ENCODE measurements at regions not wholly inside any gene's neighbourhood (a gene's known extent, or its start where the extent isn't known, plus 50 kb on each side); places are given as distances from the start of the nearest gene placed in this dataset.

DNA sequence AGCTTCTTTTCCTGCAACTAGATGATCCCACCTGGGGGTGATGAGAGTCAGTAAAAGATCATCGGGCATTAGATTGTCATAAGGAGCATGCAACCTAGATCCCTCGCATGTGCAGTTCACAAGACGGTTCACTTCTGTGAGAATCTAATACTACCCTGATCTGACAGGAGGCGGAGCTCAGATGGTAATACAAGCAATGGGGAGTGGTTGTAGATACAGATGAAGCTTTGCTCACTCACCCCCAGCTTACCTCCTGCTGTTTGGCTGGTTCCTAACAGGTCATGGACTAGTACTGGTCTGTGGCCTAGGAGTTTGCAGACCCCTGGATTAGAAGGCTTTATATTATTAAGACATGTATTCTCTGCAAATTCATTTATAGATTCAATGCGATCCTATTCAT, 181.6 kb upstream of the MGMT start:
- DNase-seq (ENCODE audit: extremely low read depth, low read depth), result no peak
- TF ChIP-seq, protein P1, sequence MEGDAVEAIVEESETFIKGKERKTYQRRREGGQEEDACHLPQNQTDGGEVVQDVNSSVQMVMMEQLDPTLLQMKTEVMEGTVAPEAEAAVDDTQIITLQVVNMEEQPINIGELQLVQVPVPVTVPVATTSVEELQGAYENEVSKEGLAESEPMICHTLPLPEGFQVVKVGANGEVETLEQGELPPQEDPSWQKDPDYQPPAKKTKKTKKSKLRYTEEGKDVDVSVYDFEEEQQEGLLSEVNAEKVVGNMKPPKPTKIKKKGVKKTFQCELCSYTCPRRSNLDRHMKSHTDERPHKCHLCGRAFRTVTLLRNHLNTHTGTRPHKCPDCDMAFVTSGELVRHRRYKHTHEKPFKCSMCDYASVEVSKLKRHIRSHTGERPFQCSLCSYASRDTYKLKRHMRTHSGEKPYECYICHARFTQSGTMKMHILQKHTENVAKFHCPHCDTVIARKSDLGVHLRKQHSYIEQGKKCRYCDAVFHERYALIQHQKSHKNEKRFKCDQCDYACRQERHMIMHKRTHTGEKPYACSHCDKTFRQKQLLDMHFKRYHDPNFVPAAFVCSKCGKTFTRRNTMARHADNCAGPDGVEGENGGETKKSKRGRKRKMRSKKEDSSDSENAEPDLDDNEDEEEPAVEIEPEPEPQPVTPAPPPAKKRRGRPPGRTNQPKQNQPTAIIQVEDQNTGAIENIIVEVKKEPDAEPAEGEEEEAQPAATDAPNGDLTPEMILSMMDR (IDR thresholded peaks at IDR 0.05; ENCODE audit: low read depth, low read length), result no peak

DNA sequence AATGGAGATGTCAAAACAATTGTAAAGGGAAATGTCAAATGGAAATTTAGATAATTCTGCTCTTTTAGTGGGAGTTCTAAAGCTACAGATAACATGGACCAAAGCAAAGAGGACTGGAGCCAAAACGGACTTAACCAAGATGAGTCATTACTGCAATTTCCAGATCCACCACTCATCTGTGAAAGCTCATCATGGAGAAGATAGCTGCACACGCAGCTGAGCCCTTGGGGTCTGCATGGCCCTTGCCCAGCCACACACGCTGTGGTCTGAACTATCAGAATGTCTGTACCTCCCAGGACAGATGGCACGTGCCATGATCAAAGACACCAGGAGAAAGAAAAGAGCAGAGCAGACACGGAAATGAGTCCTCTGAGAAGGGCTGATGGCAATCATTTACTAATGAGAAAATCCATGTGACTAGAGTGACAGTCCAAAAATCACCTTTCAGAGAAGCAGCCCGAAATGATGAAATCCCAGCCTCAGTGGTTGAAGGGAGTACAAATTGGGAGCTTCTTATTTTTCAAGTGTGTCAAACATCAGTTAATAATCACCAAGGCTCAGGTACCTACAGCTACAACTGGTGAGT, 177.9 kb upstream of the MGMT start:
- TF ChIP-seq, protein P1 (IDR thresholded peaks at IDR 0.05; ENCODE audit: low read depth, low read length), result no peak
- no peak for DNase-seq (ENCODE audit: extremely low read depth, low read depth)

DNA sequence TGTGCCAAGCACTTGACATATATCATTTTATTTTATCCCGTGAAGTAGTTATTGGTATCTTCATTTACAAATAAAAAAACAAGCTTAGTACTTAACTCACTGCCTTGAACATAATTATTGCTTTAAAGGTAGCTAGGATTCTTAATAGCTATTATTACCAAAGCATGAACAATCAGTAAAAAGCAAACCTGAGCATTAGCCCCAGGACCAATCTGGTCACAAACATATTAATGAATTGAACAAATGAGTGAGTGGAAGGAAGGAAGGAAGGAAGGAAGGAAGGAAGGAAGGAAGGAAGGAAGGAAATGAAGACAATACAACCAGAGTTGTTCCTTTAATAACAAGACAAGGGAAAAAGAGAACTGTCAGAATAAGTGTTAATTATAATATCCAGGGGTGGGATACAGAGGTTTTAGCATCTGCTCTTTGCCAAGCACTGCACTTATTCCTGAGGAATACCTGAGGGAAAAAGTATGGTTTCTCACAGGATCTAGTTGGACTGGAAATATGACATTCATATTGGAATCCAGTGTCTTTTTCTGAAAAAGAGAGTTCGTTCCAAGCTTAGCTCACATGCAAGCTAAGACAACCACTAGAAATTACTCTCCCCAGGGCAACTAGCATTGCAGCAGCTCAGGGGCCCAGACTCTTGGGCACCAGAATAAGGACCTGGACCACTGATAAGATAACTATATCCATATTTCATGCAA, 172.9 kb upstream of the MGMT start:
- TF ChIP-seq, protein P1 (IDR thresholded peaks at IDR 0.05; ENCODE audit: low read depth, low read length), result no peak
- DNase-seq (ENCODE audit: extremely low read depth, low read depth), result no peak

DNA sequence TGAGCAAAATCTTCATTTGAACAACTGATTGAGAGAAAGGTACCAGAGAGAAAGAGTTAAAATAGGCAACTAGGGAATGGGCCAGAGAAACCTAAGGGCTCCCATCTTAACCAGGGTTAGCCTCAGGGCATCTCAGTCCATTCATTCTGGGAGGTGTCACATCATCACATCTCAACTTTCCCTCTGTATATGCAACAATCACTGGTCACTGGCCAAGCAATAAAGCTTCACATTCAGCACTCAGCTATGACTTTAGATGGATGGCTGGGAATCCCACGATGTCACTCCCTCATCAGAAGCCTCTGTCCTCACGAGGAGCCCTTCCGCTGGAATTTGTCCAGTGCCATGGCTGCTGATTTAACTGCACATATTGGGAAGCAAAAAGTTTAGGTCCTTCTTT, 172.1 kb upstream of the MGMT start:
- TF ChIP-seq, protein P1 (IDR thresholded peaks at IDR 0.05; ENCODE audit: low read depth, low read length), result no peak
- no peak for DNase-seq (ENCODE audit: extremely low read depth, low read depth)

DNA sequence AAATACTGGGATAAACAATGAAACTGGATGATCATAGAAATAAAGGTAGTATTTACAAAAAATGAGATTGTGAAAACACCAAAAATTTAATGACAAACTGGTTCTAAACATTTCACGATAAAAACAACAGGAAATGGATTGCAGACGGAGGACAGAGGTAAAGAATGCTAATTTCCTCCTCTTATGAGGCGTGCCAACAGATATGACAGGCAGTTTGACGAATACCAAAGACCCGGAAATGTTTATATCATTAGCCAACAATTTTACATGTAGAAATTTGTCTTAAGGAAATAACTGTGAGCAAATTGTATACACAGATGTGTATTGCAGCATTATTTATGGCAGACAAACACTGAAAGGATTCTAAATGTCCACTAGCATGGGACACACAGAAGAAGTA, 162.0 kb upstream of the MGMT start:
- no peak for DNase-seq (ENCODE audit: extremely low read depth, low read depth)
- TF ChIP-seq, protein P1 (IDR thresholded peaks at IDR 0.05; ENCODE audit: low read depth, low read length), result no peak

DNA sequence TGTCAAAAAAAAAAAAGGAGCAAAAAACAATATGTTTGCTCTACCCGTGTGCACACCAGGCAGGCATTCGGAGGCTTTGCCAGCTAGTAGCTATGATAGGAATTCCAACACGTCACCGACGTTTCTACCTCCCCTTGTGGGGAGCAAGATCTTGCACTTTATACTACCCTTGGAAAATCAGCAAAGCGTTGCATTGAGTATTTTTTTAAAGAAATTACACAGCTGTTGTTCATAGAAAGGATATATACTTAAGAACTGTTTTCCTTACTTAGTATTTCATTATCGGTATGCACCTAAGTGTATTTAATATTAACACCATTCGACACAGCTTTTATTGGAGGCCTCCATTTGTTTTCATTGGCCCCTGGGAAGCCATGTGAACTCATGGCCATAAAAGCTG, 159.9 kb upstream of the MGMT start:
- no peak for DNase-seq (ENCODE audit: extremely low read depth, low read depth)
- TF ChIP-seq, protein P1 (IDR thresholded peaks at IDR 0.05; ENCODE audit: low read depth, low read length), result no peak

DNA sequence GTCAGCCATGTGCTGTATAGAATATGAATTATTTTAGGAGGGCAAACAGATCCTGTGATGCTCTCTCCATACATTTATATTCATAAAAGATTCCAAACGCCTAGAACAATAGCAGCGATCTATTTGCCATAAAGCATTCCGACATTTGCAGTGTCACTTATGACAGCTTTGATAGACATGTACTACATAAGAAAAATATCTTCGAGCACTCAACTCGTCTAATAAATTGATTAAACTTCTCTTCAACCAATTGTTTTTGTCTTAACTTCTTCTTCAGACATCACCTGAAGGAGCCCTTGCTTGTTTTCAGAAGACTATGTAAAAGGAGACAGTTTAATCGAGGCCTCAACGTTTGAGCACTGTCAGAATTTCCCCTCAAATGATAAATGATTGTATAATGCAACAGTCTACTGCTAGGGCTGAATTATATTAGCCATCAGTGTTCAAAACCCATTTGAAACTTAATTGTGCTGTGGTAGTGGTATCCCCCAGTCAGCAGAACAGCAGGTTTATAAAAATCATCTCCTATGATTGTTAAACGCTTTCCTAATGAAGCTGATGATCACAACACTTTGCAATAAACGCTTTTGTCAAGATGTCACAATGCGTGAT, 158.0 kb upstream of the MGMT start:
- DNase-seq (ENCODE audit: extremely low read depth, low read depth), result no peak
- TF ChIP-seq, protein P1 (IDR thresholded peaks at IDR 0.05; ENCODE audit: low read depth, low read length), result no peak
